HG03066 (cell line): ENCODE measurements at regions not wholly inside any gene's neighbourhood (a gene's known extent, or its start where the extent isn't known, plus 50 kb on each side); places are given as distances from the start of the nearest gene placed in this dataset.
"Not testable (repeated sequence)": the region's sequence is repeated elsewhere in the genome, so short reads cannot be mapped to it uniquely, and the experiment has no call there.

Experiments used
- ATAC-seq: cut with Tn5 transposase; IDR thresholded peaks from one replicate; pipeline ENCODE4 v1.9.1; 2021; ENCODE audit warnings: low read depth; ENCODE audit not compliant: unreplicated experiment

GRCh38 chr15:30830961-30831360 lies 72.8 kb upstream of the FAN1 start:
- ATAC-seq, result no peak

- ATAC-seq, result not testable (repeated sequence)
Observed at GRCh38 chr15:30833379-30833778, 70.3 kb upstream of the FAN1 start.

GRCh38 chr15:30841639-30842038 lies 62.1 kb upstream of the FAN1 start:
- not testable (repeated sequence) for ATAC-seq

- peak; percentile 89 for ATAC-seq
Observed at GRCh38 chr15:30842798-30843472, 60.8 kb upstream of the FAN1 start.

GRCh38 chr15:30845536-30845935 lies 58.2 kb upstream of the FAN1 start:
- ATAC-seq, result not testable (repeated sequence)
